K562 (cell line): ENCODE measurements at regions not wholly inside any gene's neighbourhood (a gene's known extent, or its start where the extent isn't known, plus 50 kb on each side); places are given as distances from the start of the nearest gene placed in this dataset.

Experiments used
- ATAC-seq: fragments of 200-7000 bp; cut with Tn5 transposase; 3 replicates; pipeline ENCODE4 v1.9.1; 2020; ENCODE audit warnings: moderate library complexity
- BruUV-seq: library from RNA; stranded (reverse); fragments of 400-500 nt; replicated peaks from 2 replicates; lab custom pipeline; 2021; lab: Mats Ljungman, UMichigan
- CTCF ChIA-PET: fragments of 300-600 bp; formaldehyde crosslinking; extraction: SDS; loops from one replicate; lab custom pipeline; 2021; ENCODE audit warnings: low intra/inter-chr PET ratio; lab: Yijun Ruan, JAX
- POLR2A ChIA-PET: fragments of 300-600, 350-650 bp; sonication (Branson Sonifier 250); formaldehyde crosslinking; extraction: SDS; loops from one replicate; lab custom pipeline; 2021; ENCODE audit warnings: antibody characterized with exemption, inconsistent platforms; lab: Yijun Ruan, JAX
- DNase-seq, 4 experiments: peaks; one replicate each; pipeline versions ENCODE4 v3.0.0 to v3.0.0-alpha.2; 2011 to 2018; ENCODE audit warnings: low spot score in 3 of 4, mixed read lengths in 3 of 4; ENCODE audit errors: extremely low read depth in 1 of 4
- FAIRE-seq: peaks from 2 replicates; lab custom pipeline; 2011; peaks lifted over from hg19 to GRCh38; lab: Jason Lieb, UNC
- H2AFZ ChIP-seq: 2 replicates; pipeline ENCODE4 v1.6.0; 2011; ENCODE audit warnings: low read depth, low read length, control low read depth, inconsistent platforms
- H3K27ac ChIP-seq: fragments of 200-600 bp; 3 replicates; pipeline ENCODE4 v1.8.0; 2011; ENCODE audit warnings: low read depth, mild to moderate bottlenecking, control low read depth, inconsistent platforms, low read length, moderate library complexity, mixed read lengths; ENCODE audit errors: extremely low read depth
- H3K27me3 ChIP-seq, 2 experiments: fragments of 300-600 bp in 1 of 2; 2 replicates in 1 of 2; 3 replicates in 1 of 2; pipeline versions ENCODE4 v1.6.0 to v1.8.0; 2011; ENCODE audit warnings: inconsistent platforms in 2 of 2, low read length in 2 of 2, mild to moderate bottlenecking in 1 of 2, mixed read lengths in 1 of 2, moderate library complexity in 1 of 2; ENCODE audit not compliant: control insufficient read depth in 2 of 2, insufficient read depth in 2 of 2
- H3K36me3 ChIP-seq: fragments of 300-600 bp; 3 replicates; pipeline ENCODE4 v1.8.0; 2011; ENCODE audit warnings: mild to moderate bottlenecking, low read length, inconsistent platforms; ENCODE audit not compliant: control insufficient read depth, insufficient read depth
- H3K4me1 ChIP-seq, 2 experiments: fragments of 200-600 bp in 1 of 2; replicated peaks in 1 of 2; 2 replicates in 1 of 2; 3 replicates in 1 of 2; pipeline versions ENCODE4 v1.5.1 to v1.8.0; 2011; ENCODE audit warnings: inconsistent platforms in 2 of 2, low read length in 2 of 2, mild to moderate bottlenecking in 1 of 2, mixed read lengths in 1 of 2, moderate library complexity in 1 of 2; ENCODE audit not compliant: control insufficient read depth in 2 of 2, insufficient read depth in 2 of 2
- H3K4me2 ChIP-seq: 2 replicates; pipeline ENCODE4 v1.6.1; 2011; ENCODE audit warnings: low read length, control low read depth, inconsistent platforms, mixed read lengths; ENCODE audit not compliant: insufficient read depth
- H3K4me3 ChIP-seq: fragments of 200-600 bp; sonication (generic), shearing (Covaris generic); 2 replicates; pipeline ENCODE4 v1.5.1; 2016; ENCODE audit warnings: control low read depth, inconsistent platforms
- H3K79me2 ChIP-seq: fragments of 200-600 bp; 3 replicates; pipeline ENCODE4 v1.8.0; 2011; ENCODE audit warnings: low read length, inconsistent platforms; ENCODE audit not compliant: control insufficient read depth, insufficient read depth
- H3K9ac ChIP-seq, 2 experiments: 2 replicates each; pipeline versions ENCODE4 v1.6.0 to v1.6.1; 2011; ENCODE audit warnings: low read depth in 2 of 2, low read length in 2 of 2, control low read depth in 1 of 2, inconsistent platforms in 1 of 2, mild to moderate bottlenecking in 1 of 2, mixed read lengths in 1 of 2; ENCODE audit not compliant: insufficient read depth in 1 of 2
- H3K9me1 ChIP-seq: one replicate; pipeline ENCODE4 v1.6.0; 2011; ENCODE audit warnings: inconsistent platforms, mild to moderate bottlenecking, low read length, moderate library complexity; ENCODE audit not compliant: control insufficient read depth, insufficient read depth
- H3K9me3 ChIP-seq: replicated peaks from 2 replicates; pipeline ENCODE4 v1.5.1; 2011; ENCODE audit warnings: low read depth, low read length, inconsistent platforms; ENCODE audit not compliant: control insufficient read depth, insufficient read depth
- H4K20me1 ChIP-seq: replicated peaks from 2 replicates; pipeline ENCODE4 v1.6.1; 2011; ENCODE audit warnings: low read length, inconsistent platforms, mixed read lengths; ENCODE audit not compliant: control insufficient read depth, insufficient read depth
- BCL6 ChIP-seq: fragments of 250-450 bp; sonication (Bioruptor Pico); IDR thresholded peaks from 2 replicates; pipeline ENCODE4 v1.4.0; 2020
- GATA2 ChIP-seq: sonication (generic); formaldehyde crosslinking; IDR thresholded peaks from 2 replicates; pipeline ENCODE4 v1.4.0; 2020; ENCODE audit warnings: mild to moderate bottlenecking, missing genetic modification reagents
- KLF16 ChIP-seq: IDR thresholded peaks from 2 replicates; pipeline ENCODE4 v1.6.1; 2016; ENCODE audit warnings: antibody characterized with exemption
- PHB ChIP-seq: fragments of 250-450 bp; sonication (Bioruptor Pico); IDR thresholded peaks from 2 replicates; pipeline ENCODE4 v1.5.0; 2021
- PHF21A ChIP-seq: fragments of 450-650 bp; IDR thresholded peaks from 2 replicates; pipeline ENCODE4 v1.6.1; 2017; ENCODE audit warnings: low read depth, borderline replicate concordance
- PHF8 ChIP-seq: fragments of 200-600 bp; sonication (generic); IDR thresholded peaks from 2 replicates; pipeline ENCODE4 v1.6.1; 2012; ENCODE audit warnings: mixed run types, mild to moderate bottlenecking, inconsistent platforms, low read length, moderate library complexity, borderline replicate concordance
- ZNF197 ChIP-seq: fragments of 200-800 bp; sonication (Bioruptor generic); IDR thresholded peaks from 2 replicates; pipeline ENCODE4 v1.6.1; 2016; ENCODE audit warnings: low read depth, missing genetic modification characterization, missing compliant biosample characterization
- ZNF217 ChIP-seq: sonication (generic); formaldehyde crosslinking; IDR thresholded peaks from 2 replicates; pipeline ENCODE4 v1.8.0; 2022; ENCODE audit warnings: mild to moderate bottlenecking, missing genetic modification reagents
- ZNF224 ChIP-seq: sonication (generic); formaldehyde crosslinking; IDR thresholded peaks from 2 replicates; pipeline ENCODE4 v1.8.0; 2022; ENCODE audit warnings: mild to moderate bottlenecking, missing genetic modification reagents
- ZNF347 ChIP-seq: fragments of 450-650 bp; formaldehyde crosslinking; IDR thresholded peaks from 2 replicates; pipeline ENCODE4 v1.4.0; 2020; ENCODE audit warnings: low read depth, mild to moderate bottlenecking, moderate library complexity
- ZNF79 ChIP-seq: fragments of 250-450 bp; sonication (Bioruptor Pico); IDR thresholded peaks from 2 replicates; pipeline ENCODE4 v1.4.0; 2020; ENCODE audit warnings: low read depth, mild to moderate bottlenecking, moderate library complexity
- WGBS: fragments of 100-300 bp; shearing (Covaris generic); methylation state at CpG from one replicate; pipeline ENCODE4 v1.1.6; 2016; ENCODE audit warnings: low coverage, mixed read lengths; ENCODE audit not compliant: insufficient coverage; ENCODE audit errors: missing lambda C conversion rate; 5-methylcytosine and 5-hydroxymethylcytosine counted together
- in situ Hi-C: fragments of 300-500 bp; cut with MboI; formaldehyde crosslinking; loops from 4 replicates; pipeline ENCODE4 v1.15.0; 2018; ENCODE audit warnings: inconsistent platforms, mixed read lengths
- intact Hi-C: fragments of 100-400 bp; cut with micrococcal nuclease; formaldehyde crosslinking; loops from 2 replicates; pipeline ENCODE4 v1.14.2; 2022
- TF ChIP-seq, protein P1 (sequence below): fragments of 450-650 bp; IDR thresholded peaks from 2 replicates; pipeline ENCODE4 v1.6.1; 2017; ENCODE audit warnings: antibody characterized with exemption
- TF ChIP-seq, protein P2 (sequence below): fragments of 450-650 bp; IDR thresholded peaks from 2 replicates; pipeline ENCODE4 v1.6.1; 2017; ENCODE audit warnings: antibody characterized with exemption, mild to moderate bottlenecking
- TF ChIP-seq, protein P3 (sequence below): fragments of 450-650 bp; IDR thresholded peaks from 2 replicates; pipeline ENCODE4 v1.6.1; 2018; ENCODE audit warnings: mild to moderate bottlenecking, low read depth; ENCODE audit not compliant: partially characterized antibody

DNA sequence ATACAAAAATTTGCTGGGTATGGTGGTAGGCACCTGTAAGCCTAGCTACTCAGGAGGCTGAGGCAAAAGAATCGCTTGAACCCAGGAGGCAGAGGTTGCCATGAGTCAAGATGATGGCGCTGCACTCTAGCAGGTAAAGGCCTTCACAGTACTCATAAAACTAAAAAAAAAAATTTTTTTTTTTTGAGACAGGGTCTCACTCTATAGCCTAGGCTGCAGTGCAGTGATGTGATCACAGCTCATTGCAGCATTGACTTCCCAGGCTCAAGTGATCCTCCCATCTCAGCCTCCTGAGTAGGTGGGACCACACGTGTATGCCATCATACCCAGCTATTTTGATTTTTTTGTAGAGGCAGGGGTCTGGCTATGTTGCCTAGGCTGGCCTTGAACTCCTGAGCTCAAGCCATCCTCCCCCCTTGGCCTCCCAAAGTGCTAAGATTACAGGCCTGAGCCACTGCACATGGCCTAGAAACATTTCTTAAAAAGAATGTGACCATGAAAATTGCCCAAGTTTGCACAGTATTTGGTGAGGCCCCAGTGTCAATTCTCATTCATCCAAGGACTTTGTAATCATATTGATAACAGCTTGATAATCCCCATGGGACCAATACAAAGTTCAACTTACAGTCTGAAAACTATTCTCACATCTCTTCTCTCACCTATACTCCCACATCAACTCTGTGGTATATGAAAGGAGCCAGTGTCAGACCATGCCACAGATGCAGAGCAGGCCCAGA, 64.2 kb upstream of the MYCN start:
- Histone ChIP-seq H3K27me3 (no peaks in the 10 kb centered on the region), H3K9me1 (no peaks in the 10 kb centered on the region), H3K4me2 (no peak overlapping the region), H3K9ac (no peak overlapping the region), H3K79me2 (no peaks in the 10 kb centered on the region), H4K20me1 (no peaks in the 10 kb centered on the region), H2AFZ (no peak overlapping the region), H3K4me3 (no peak overlapping the region), H3K36me3 (no peaks in the 10 kb centered on the region), H3K27ac (no peak overlapping the region), H3K4me1 (no peaks in the 10 kb centered on the region), H3K9me3 (no peaks in the 10 kb centered on the region)
- no peak for FAIRE-seq
- BruUV-seq, result no TSS peak
- POLR2A ChIA-PET, result interaction anchor here (0.7 to 1.2 kb wide), 2 partner anchors 18 to 627 kb away, joined by 3 to 5 read pairs; no protein-coding TSS in a partner anchor
- no peak for ATAC-seq
- in situ Hi-C loops (no loop called here), intact Hi-C loops (no loop called here)
- CTCF ChIA-PET, result no interaction called here
- WGBS, result 0% methylated on average over 3 of the region's 3 CpGs
- no peak for DNase-seq
- TF ChIP-seq, protein P1, sequence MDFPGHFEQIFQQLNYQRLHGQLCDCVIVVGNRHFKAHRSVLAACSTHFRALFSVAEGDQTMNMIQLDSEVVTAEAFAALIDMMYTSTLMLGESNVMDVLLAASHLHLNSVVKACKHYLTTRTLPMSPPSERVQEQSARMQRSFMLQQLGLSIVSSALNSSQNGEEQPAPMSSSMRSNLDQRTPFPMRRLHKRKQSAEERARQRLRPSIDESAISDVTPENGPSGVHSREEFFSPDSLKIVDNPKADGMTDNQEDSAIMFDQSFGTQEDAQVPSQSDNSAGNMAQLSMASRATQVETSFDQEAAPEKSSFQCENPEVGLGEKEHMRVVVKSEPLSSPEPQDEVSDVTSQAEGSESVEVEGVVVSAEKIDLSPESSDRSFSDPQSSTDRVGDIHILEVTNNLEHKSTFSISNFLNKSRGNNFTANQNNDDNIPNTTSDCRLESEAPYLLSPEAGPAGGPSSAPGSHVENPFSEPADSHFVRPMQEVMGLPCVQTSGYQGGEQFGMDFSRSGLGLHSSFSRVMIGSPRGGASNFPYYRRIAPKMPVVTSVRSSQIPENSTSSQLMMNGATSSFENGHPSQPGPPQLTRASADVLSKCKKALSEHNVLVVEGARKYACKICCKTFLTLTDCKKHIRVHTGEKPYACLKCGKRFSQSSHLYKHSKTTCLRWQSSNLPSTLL, result no peak
- TF ChIP-seq PHF21A, result no peak
- no peak for TF ChIP-seq ZNF347 (CRISPR knock-in tag)
- TF ChIP-seq PHF8, result no peak
- no peak for TF ChIP-seq PHB (CRISPR knock-in tag)
- no peak for TF ChIP-seq ZNF79 (CRISPR knock-in tag)
- no peak for TF ChIP-seq ZNF217
- no peak for TF ChIP-seq KLF16
- no peak for TF ChIP-seq GATA2 (CRISPR knock-in tag)
- no peak for TF ChIP-seq ZNF224
- no peak for TF ChIP-seq BCL6
- TF ChIP-seq ZNF197 (CRISPR knock-in tag), result no peak
- TF ChIP-seq, protein P2, sequence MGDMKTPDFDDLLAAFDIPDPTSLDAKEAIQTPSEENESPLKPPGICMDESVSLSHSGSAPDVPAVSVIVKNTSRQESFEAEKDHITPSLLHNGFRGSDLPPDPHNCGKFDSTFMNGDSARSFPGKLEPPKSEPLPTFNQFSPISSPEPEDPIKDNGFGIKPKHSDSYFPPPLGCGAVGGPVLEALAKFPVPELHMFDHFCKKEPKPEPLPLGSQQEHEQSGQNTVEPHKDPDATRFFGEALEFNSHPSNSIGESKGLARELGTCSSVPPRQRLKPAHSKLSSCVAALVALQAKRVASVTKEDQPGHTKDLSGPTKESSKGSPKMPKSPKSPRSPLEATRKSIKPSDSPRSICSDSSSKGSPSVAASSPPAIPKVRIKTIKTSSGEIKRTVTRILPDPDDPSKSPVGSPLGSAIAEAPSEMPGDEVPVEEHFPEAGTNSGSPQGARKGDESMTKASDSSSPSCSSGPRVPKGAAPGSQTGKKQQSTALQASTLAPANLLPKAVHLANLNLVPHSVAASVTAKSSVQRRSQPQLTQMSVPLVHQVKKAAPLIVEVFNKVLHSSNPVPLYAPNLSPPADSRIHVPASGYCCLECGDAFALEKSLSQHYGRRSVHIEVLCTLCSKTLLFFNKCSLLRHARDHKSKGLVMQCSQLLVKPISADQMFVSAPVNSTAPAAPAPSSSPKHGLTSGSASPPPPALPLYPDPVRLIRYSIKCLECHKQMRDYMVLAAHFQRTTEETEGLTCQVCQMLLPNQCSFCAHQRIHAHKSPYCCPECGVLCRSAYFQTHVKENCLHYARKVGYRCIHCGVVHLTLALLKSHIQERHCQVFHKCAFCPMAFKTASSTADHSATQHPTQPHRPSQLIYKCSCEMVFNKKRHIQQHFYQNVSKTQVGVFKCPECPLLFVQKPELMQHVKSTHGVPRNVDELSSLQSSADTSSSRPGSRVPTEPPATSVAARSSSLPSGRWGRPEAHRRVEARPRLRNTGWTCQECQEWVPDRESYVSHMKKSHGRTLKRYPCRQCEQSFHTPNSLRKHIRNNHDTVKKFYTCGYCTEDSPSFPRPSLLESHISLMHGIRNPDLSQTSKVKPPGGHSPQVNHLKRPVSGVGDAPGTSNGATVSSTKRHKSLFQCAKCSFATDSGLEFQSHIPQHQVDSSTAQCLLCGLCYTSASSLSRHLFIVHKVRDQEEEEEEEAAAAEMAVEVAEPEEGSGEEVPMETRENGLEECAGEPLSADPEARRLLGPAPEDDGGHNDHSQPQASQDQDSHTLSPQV, result no peak
- TF ChIP-seq, protein P3, sequence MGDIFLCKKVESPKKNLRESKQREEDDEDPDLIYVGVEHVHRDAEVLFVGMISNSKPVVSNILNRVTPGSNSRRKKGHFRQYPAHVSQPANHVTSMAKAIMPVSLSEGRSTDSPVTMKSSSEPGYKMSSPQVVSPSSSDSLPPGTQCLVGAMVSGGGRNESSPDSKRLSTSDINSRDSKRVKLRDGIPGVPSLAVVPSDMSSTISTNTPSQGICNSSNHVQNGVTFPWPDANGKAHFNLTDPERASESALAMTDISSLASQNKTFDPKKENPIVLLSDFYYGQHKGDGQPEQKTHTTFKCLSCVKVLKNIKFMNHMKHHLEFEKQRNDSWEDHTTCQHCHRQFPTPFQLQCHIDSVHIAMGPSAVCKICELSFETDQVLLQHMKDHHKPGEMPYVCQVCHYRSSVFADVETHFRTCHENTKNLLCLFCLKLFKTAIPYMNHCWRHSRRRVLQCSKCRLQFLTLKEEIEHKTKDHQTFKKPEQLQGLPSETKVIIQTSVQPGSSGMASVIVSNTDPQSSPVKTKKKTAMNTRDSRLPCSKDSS, result no peak
